ENCODE measurements at regions not wholly inside any gene's neighbourhood (a gene's known extent, or its start where the extent isn't known, plus 50 kb on each side); places are given as distances from the start of the nearest gene placed in this dataset.

GRCh38 chr21:18603261-18603660 is 199.7 kb upstream of the TMPRSS15 start:
- TF ChIP-seq CTCF (IDR thresholded peaks at IDR 0.05) (no peak), POLR2AphosphoS5 (IDR thresholded peaks at IDR 0.05; ENCODE audit: low read depth, low read length) (no peak), REST (IDR thresholded peaks at IDR 0.05; ENCODE audit: insufficient read depth in 1 of 2, low read depth in 2 of 2, low read length in 1 of 2) (no peak), SIN3A (IDR thresholded peaks at IDR 0.05; ENCODE audit: borderline replicate concordance, insufficient read depth, low read depth, low read length) (no peak), TCF7L2 (IDR thresholded peaks at IDR 0.05; ENCODE audit: low read depth, low read length) (no peak)
- H3K36me3 ChIP-seq (ENCODE audit: control insufficient read depth, insufficient read depth, low read length) = no peaks in the 10 kb centered on the region
- no TSS peak for BruUV-seq (replicated peaks)
- ATAC-seq (no peak), DNase-seq (ENCODE audit: low read depth, low spot score) (no peak)
- H3K27ac ChIP-seq (ENCODE audit: low read length) = no peak overlapping the region
- no peaks in the 10 kb centered on the region for H3K9me3 ChIP-seq (ENCODE audit: control insufficient read depth, insufficient read depth, low read depth, low read length)
- intact Hi-C loops (cut with micrococcal nuclease; ENCODE audit: unreplicated experiment) = no loop called here
- CTCF ChIA-PET = no interaction called here
- in situ Hi-C loops (cut with HindIII; ENCODE audit: low pct_unique_long_range_greater_than_20kb, low sequenced_read_pairs) = no loop called here
- H3K4me1 ChIP-seq (ENCODE audit: control insufficient read depth, insufficient read depth, low read length) = no peaks in the 10 kb centered on the region
- no peaks in the 10 kb centered on the region for H3K27me3 ChIP-seq (ENCODE audit: control insufficient read depth, insufficient read depth, low read length)
- H3K4me3 ChIP-seq (ENCODE audit: low read depth in 2 of 2, low read length in 2 of 2) = no peak overlapping the region
- POLR2A ChIA-PET = no interaction called here

GRCh38 chr21:18603980-18604379 is 200.4 kb upstream of the TMPRSS15 start:
- no peaks in the 10 kb centered on the region for H3K36me3 ChIP-seq (ENCODE audit: control insufficient read depth, insufficient read depth, low read length)
- no peak overlapping the region for H3K27ac ChIP-seq (ENCODE audit: low read length)
- no peaks in the 10 kb centered on the region for H3K27me3 ChIP-seq (ENCODE audit: control insufficient read depth, insufficient read depth, low read length)
- intact Hi-C loops (cut with micrococcal nuclease; ENCODE audit: unreplicated experiment) (no loop called here), in situ Hi-C loops (cut with HindIII; ENCODE audit: low pct_unique_long_range_greater_than_20kb, low sequenced_read_pairs) (no loop called here)
- no peaks in the 10 kb centered on the region for H3K9me3 ChIP-seq (ENCODE audit: control insufficient read depth, insufficient read depth, low read depth, low read length)
- DNase-seq (ENCODE audit: low read depth, low spot score) (no peak), ATAC-seq (no peak)
- BruUV-seq (replicated peaks) = no TSS peak
- no peaks in the 10 kb centered on the region for H3K4me1 ChIP-seq (ENCODE audit: control insufficient read depth, insufficient read depth, low read length)
- ChIA-PET CTCF (no interaction called here), POLR2A (no interaction called here)
- no peak overlapping the region for H3K4me3 ChIP-seq (ENCODE audit: low read depth in 2 of 2, low read length in 2 of 2)
- TF ChIP-seq TCF7L2 (IDR thresholded peaks at IDR 0.05; ENCODE audit: low read depth, low read length) (no peak), POLR2AphosphoS5 (IDR thresholded peaks at IDR 0.05; ENCODE audit: low read depth, low read length) (no peak), REST (IDR thresholded peaks at IDR 0.05; ENCODE audit: insufficient read depth in 1 of 2, low read depth in 2 of 2, low read length in 1 of 2) (no peak)
